Thyroid gland (tissue), 4 donors: ENCODE measurements at regions not wholly inside any gene's neighbourhood (a gene's known extent, or its start where the extent isn't known, plus 50 kb on each side); places are given as distances from the start of the nearest gene placed in this dataset.

Experiments
- DNase-seq, 2 donors: peaks; one replicate each; pipeline ENCODE4 v3.0.0-alpha.2; 2019
- H3K27ac ChIP-seq, 3 donors: fragments of 200-600 bp; sonication (generic); 1 replicate in 2 of 3; 2 replicates in 1 of 3; pipeline ENCODE4 v1.5.1; 2016 to 2019; ENCODE audit warnings: mild to moderate bottlenecking in 1 of 3, moderate library complexity in 1 of 3
- H3K27me3 ChIP-seq: fragments of 200-600 bp; sonication (generic); one replicate; pipeline ENCODE4 v1.5.1; 2019
- H3K36me3 ChIP-seq, 2 donors: fragments of 200-600 bp; sonication (generic); one replicate each; pipeline ENCODE4 v1.5.1; 2016 to 2019
- H3K4me1 ChIP-seq, 2 donors: fragments of 200-600 bp; sonication (generic); one replicate each; pipeline ENCODE4 v1.5.1; 2017 to 2019
- H3K4me3 ChIP-seq, 3 donors: fragments of 200-600 bp; sonication (generic); replicated peaks in 1 of 3; 1 replicate in 2 of 3; 2 replicates in 1 of 3; pipeline ENCODE4 v1.5.1; 2016; ENCODE audit warnings: mild to moderate bottlenecking in 1 of 3
- H3K9me3 ChIP-seq: fragments of 200-600 bp; sonication (generic); one replicate; pipeline ENCODE4 v1.5.1; 2017
- CTCF ChIP-seq, 6 experiments: fragments of 200-600 bp in 3 of 6; fragments of 450-650 bp in 3 of 6; sonication (generic) in 3 of 6; IDR thresholded peaks; one replicate each; pipeline ENCODE4 v1.5.1; 2016 to 2019; ENCODE audit warnings: antibody characterized with exemption in 6 of 6, mild to moderate bottlenecking in 2 of 6, inconsistent platforms in 1 of 6, moderate library complexity in 1 of 6
- POLR2A ChIP-seq, 2 donors: fragments of 450-650 bp; IDR thresholded peaks; one replicate each; pipeline ENCODE4 v1.6.1; 2017; ENCODE audit warnings: antibody characterized with exemption in 2 of 2, mild to moderate bottlenecking in 2 of 2, moderate library complexity in 1 of 2
- WGBS, 2 donors: methylation state at CpG; one replicate each; pipeline ENCODE4 v1.1.5; 2017; 5-methylcytosine and 5-hydroxymethylcytosine counted together
- intact Hi-C: fragments of 100-400 bp; cut with DNase I; formaldehyde crosslinking; loops from one replicate; pipeline ENCODE4 v1.15.1; 2023

DNA sequence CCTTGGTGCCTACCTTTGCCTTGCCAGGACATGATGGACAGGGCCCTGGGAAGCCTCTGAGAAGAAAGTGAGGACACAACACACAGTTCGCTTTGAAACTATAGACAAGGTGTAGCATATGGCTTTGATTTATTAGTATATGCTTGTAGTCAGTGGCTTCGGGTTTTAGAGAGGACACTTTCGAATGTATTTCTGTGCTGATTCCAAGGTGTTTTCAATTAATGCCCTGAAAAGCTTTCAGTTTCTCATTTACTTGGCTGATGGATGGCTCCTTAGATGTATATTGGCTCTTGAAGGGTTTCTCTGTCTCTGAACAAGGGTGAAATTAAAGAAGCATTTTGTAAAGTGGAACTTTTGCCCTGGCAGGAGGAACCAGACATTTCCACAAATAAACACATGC lies 106.9 kb downstream of the POSTN start:
- no peak for TF ChIP-seq POLR2A (IDR thresholded peaks at IDR 0.05)
- TF ChIP-seq CTCF (IDR thresholded peaks at IDR 0.05): no peak
- Histone ChIP-seq H3K4me3 (no peak overlapping the region), H3K27ac (no peak overlapping the region), H3K36me3 (no peaks in the 10 kb centered on the region), H3K9me3 (no peaks in the 10 kb centered on the region), H3K4me1 (no peaks in the 10 kb centered on the region), H3K27me3 (no peaks in the 10 kb centered on the region)
- no peak for DNase-seq
- intact Hi-C loops: no loop called here
- WGBS, 2 donors: 91 to 94% methylated on average over 3 of the region's 3 CpGs

GRCh38 chr13:37490176-37490779 lies 108.3 kb downstream of the POSTN start:
- Histone ChIP-seq H3K27me3 (no peaks in the 10 kb centered on the region), H3K27ac (no peak overlapping the region), H3K4me1 (no peaks in the 10 kb centered on the region), H3K36me3 (no peaks in the 10 kb centered on the region), H3K4me3 (no peak overlapping the region), H3K9me3 (no peaks in the 10 kb centered on the region)
- no peak for DNase-seq
- WGBS, 2 donors: 85 to 89% methylated on average over 5 of the region's 5 CpGs
- TF ChIP-seq POLR2A (IDR thresholded peaks at IDR 0.05): no peak
- no peak for TF ChIP-seq CTCF (IDR thresholded peaks at IDR 0.05)
- intact Hi-C loops: no loop called here

DNA sequence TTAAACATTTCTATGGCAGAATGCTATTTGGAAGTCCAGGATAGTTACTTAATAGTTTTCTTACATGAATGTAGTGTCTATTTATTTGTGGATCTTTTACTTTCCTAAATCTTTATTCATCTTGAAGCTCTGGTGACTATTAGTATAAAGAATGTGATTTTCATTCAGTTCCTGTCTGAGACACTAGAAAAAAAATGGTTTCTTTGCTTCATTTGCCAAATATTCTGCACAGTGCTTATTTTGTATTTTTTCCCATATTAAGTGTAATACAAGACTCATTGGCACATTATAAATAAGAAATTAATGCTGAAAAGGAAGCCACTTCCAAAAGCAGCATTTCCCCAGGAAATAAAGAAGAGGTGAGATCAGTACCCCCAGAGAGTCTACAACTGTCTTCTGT lies 109.8 kb downstream of the POSTN start:
- TF ChIP-seq CTCF (IDR thresholded peaks at IDR 0.05) (no peak), POLR2A (IDR thresholded peaks at IDR 0.05) (no peak)
- Histone ChIP-seq H3K36me3 (no peaks in the 10 kb centered on the region), H3K4me1 (no peaks in the 10 kb centered on the region), H3K27me3 (no peaks in the 10 kb centered on the region), H3K4me3 (no peak overlapping the region), H3K27ac (no peak overlapping the region), H3K9me3 (no peaks in the 10 kb centered on the region)
- intact Hi-C loops: no loop called here
- DNase-seq: no peak

GRCh38 chr13:37486171-37486681 lies 112.3 kb downstream of the POSTN start:
- no peaks in the 10 kb centered on the region for H3K4me1 ChIP-seq
- TF ChIP-seq CTCF (IDR thresholded peaks at IDR 0.05) (no peak), POLR2A (IDR thresholded peaks at IDR 0.05) (no peak)
- H3K9me3 ChIP-seq: no peaks in the 10 kb centered on the region
- H3K4me3 ChIP-seq: no peak overlapping the region
- WGBS, 2 donors: 46 to 72% methylated on average over 7 of the region's 7 CpGs
- H3K27ac ChIP-seq: no peak overlapping the region
- H3K27me3 ChIP-seq: no peaks in the 10 kb centered on the region
- intact Hi-C loops: no loop called here
- no peak for DNase-seq
- H3K36me3 ChIP-seq: no peaks in the 10 kb centered on the region

DNA sequence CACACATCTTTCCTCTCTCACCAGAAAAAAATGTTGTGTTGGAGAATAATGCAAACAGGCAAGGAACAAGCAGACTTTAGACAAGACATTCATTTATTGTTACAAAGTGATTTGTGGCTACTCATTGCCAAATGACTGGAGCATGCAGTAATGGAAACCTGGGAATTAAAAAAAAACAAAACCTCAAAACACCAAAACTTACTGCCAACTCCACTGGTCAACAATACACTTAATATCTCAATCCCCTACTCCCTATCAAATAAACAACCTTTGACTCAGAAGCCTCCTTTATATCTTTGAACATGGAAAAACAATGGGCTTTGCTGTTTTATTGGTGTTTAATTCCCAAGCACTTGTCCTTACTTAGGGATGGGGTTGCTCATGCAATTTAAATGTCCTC lies 112.8 kb downstream of the POSTN start:
- Histone ChIP-seq H3K4me3 (no peak overlapping the region), H3K9me3 (no peaks in the 10 kb centered on the region), H3K27ac (no peak overlapping the region), H3K4me1 (no peaks in the 10 kb centered on the region), H3K27me3 (no peaks in the 10 kb centered on the region), H3K36me3 (no peaks in the 10 kb centered on the region)
- intact Hi-C loops: no loop called here
- no peak for DNase-seq
- TF ChIP-seq CTCF (IDR thresholded peaks at IDR 0.05) (no peak), POLR2A (IDR thresholded peaks at IDR 0.05) (no peak)
